GM18517 (cell line): ENCODE measurements at regions not wholly inside any gene's neighbourhood (a gene's known extent, or its start where the extent isn't known, plus 50 kb on each side); places are given as distances from the start of the nearest gene placed in this dataset.

Experiments used
- ATAC-seq: cut with Tn5 transposase; IDR thresholded peaks from one replicate; pipeline ENCODE4 v1.9.1; 2021; ENCODE audit warnings: mild to moderate bottlenecking, moderate library complexity; ENCODE audit not compliant: unreplicated experiment

- no peak for ATAC-seq
These were observed 85.4 kb upstream of the ZNF516 start for GRCh38 chr18:76580288-76580962.

GRCh38 chr18:76579301-76579695, 84.3 kb upstream of the ZNF516 start:
- ATAC-seq = no peak

GRCh38 chr18:76578571-76579300, 83.7 kb upstream of the ZNF516 start:
- no peak for ATAC-seq

- no peak for ATAC-seq
These were observed 78.4 kb upstream of the ZNF516 start for GRCh38 chr18:76573325-76574025.

GRCh38 chr18:76572518-76573247, 77.6 kb upstream of the ZNF516 start:
- ATAC-seq = no peak

- ATAC-seq = no peak
These were observed 76.6 kb upstream of the ZNF516 start for GRCh38 chr18:76571689-76572088.

- ATAC-seq = no peak
These were observed 75.8 kb upstream of the ZNF516 start for GRCh38 chr18:76570856-76571255.

GRCh38 chr18:76569644-76570419, 74.8 kb upstream of the ZNF516 start:
- ATAC-seq = no peak

- ATAC-seq = no peak
These were observed 73.7 kb upstream of the ZNF516 start for GRCh38 chr18:76568731-76569130.

GRCh38 chr18:76567835-76568445, 72.9 kb upstream of the ZNF516 start:
- ATAC-seq = no peak

GRCh38 chr18:76566987-76567386, 71.9 kb upstream of the ZNF516 start:
- no peak for ATAC-seq

- no peak for ATAC-seq
These were observed 70.5 kb upstream of the ZNF516 start for GRCh38 chr18:76565238-76566173.

GRCh38 chr18:76564655-76565237, 69.7 kb upstream of the ZNF516 start:
- no peak for ATAC-seq

GRCh38 chr18:76564117-76564516, 69.1 kb upstream of the ZNF516 start:
- ATAC-seq = no peak

GRCh38 chr18:76562286-76563122, 67.5 kb upstream of the ZNF516 start:
- no peak for ATAC-seq

GRCh38 chr18:76558881-76559667, 64.0 kb upstream of the ZNF516 start:
- no peak for ATAC-seq

GRCh38 chr18:76557026-76557575, 62.1 kb upstream of the ZNF516 start:
- no peak for ATAC-seq
